ENCODE measurements at regions not wholly inside any gene's neighbourhood (a gene's known extent, or its start where the extent isn't known, plus 50 kb on each side); places are given as distances from the start of the nearest gene placed in this dataset.

DNA sequence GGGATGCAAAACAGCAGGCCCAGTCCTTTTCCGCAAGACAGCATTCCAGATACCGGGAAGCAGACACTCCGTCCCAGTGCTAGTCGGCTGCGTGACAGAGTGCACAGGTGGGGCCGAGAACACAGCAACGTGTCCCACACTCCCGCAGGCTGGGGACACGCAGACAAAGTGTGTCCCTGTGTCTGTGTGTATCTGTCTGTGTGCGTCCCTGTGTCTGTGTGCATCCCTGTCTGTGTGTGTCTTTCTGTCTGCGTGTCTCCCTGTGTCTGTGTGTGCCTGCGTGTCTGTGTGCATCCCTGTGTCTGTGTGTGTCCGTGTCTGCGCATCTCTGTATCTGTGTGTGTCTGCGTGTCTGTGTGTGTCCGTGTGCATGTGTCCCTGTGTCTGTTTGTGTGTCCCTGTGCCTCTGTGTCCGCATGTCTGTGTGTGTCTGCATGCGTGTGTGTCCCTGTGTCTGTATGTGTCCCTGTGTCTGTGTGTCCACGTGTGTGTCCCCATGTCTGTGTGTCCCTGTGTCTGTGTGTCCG is 137.0 kb downstream of the MRPL36 start:
- TF ChIP-seq, protein P1, sequence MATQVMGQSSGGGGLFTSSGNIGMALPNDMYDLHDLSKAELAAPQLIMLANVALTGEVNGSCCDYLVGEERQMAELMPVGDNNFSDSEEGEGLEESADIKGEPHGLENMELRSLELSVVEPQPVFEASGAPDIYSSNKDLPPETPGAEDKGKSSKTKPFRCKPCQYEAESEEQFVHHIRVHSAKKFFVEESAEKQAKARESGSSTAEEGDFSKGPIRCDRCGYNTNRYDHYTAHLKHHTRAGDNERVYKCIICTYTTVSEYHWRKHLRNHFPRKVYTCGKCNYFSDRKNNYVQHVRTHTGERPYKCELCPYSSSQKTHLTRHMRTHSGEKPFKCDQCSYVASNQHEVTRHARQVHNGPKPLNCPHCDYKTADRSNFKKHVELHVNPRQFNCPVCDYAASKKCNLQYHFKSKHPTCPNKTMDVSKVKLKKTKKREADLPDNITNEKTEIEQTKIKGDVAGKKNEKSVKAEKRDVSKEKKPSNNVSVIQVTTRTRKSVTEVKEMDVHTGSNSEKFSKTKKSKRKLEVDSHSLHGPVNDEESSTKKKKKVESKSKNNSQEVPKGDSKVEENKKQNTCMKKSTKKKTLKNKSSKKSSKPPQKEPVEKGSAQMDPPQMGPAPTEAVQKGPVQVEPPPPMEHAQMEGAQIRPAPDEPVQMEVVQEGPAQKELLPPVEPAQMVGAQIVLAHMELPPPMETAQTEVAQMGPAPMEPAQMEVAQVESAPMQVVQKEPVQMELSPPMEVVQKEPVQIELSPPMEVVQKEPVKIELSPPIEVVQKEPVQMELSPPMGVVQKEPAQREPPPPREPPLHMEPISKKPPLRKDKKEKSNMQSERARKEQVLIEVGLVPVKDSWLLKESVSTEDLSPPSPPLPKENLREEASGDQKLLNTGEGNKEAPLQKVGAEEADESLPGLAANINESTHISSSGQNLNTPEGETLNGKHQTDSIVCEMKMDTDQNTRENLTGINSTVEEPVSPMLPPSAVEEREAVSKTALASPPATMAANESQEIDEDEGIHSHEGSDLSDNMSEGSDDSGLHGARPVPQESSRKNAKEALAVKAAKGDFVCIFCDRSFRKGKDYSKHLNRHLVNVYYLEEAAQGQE (IDR thresholded peaks at IDR 0.05; ENCODE audit: low read depth): no peak
- TF ChIP-seq TCF12 (IDR thresholded peaks at IDR 0.05; ENCODE audit: low read depth) (no peak), NFIC (IDR thresholded peaks at IDR 0.05) (no peak), CEBPB (IDR thresholded peaks at IDR 0.05) (no peak), TAF1 (IDR thresholded peaks at IDR 0.05; ENCODE audit: low read depth) (no peak)
- TF ChIP-seq, protein P2, sequence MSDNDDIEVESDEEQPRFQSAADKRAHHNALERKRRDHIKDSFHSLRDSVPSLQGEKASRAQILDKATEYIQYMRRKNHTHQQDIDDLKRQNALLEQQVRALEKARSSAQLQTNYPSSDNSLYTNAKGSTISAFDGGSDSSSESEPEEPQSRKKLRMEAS (IDR thresholded peaks at IDR 0.05): no peak

DNA sequence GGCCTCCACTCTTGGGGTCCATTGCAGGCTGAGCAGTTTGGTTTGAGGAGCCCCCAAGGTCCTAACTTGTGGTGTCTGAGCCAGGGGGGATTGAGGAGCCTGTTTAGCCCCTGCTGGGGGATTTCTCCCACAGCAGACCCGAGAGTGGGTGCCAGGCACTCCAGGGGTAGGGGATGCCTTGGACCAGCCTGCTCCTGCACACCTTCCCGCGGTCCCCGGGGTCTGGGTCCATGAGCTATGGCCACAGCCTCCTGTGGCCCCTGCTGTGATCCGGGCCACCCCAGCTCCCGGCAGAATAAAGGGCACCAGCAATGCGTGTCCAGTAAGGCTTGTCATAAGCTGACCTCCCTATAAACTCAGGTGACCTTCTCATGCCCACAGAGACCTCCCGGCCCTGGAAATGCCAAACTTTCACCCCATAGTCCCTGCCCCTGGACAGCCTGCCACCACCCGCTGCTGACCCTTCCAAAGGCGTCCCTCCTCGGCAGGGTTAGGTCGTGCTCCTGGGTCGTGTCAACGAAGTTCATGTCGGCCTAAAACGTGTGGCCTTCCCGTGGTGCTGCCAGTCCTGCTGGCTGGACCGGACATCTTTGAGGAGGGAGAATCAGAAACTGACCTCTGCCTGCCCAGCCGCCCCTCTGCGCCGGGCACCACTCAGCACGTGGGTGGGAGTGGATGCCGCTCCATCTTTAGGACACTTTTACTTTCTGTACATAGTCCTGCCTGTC is 137.6 kb downstream of the MRPL36 start:
- TF ChIP-seq EGR1 (IDR thresholded peaks at IDR 0.05) (no peak), CREB1 (IDR thresholded peaks at IDR 0.05; ENCODE audit: low read depth) (no peak), TAF1 (IDR thresholded peaks at IDR 0.05; ENCODE audit: low read depth) (no peak), EP300 (IDR thresholded peaks at IDR 0.05; ENCODE audit: borderline replicate concordance) (no peak), ZBTB7A (IDR thresholded peaks at IDR 0.05; ENCODE audit: low read depth) (no peak), TCF12 (IDR thresholded peaks at IDR 0.05; ENCODE audit: low read depth) (no peak), RAD21 (IDR thresholded peaks at IDR 0.05; ENCODE audit: low read depth) (no peak), TEAD4 (IDR thresholded peaks at IDR 0.05) (no peak), FOXM1 (IDR thresholded peaks at IDR 0.05; ENCODE audit: borderline replicate concordance, low read depth) (no peak), YY1 (IDR thresholded peaks at IDR 0.05; ENCODE audit: low read depth) (no peak), NFIC (IDR thresholded peaks at IDR 0.05) (no peak)
- TF ChIP-seq, protein P3, sequence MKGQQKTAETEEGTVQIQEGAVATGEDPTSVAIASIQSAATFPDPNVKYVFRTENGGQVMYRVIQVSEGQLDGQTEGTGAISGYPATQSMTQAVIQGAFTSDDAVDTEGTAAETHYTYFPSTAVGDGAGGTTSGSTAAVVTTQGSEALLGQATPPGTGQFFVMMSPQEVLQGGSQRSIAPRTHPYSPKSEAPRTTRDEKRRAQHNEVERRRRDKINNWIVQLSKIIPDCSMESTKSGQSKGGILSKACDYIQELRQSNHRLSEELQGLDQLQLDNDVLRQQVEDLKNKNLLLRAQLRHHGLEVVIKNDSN (IDR thresholded peaks at IDR 0.05): no peak

DNA sequence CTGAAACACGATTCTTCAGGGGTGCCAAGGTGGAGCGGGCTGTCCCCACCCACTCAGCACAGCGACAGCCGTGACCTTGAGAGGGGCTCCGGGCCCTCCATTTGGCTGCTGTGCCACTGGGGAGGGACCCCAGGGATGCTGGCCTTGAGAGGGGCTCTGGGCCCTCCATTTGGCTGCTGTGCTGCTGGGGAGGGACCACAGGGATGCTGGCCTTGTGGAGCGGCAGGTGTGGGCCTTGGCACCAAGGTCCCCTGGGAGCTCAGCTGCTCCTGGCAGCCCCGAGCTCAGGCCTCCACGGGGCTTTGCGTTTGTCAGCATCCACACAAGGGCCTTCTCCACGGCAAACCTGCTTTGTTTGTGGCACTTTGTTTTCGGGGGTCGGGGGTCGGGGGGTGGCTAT is 137.6 kb upstream of the LPCAT1 start:
- TF ChIP-seq, protein P3 (IDR thresholded peaks at IDR 0.05): no peak
- TF ChIP-seq EGR1 (IDR thresholded peaks at IDR 0.05) (no peak), FOXM1 (IDR thresholded peaks at IDR 0.05; ENCODE audit: borderline replicate concordance, low read depth) (no peak), EP300 (IDR thresholded peaks at IDR 0.05; ENCODE audit: borderline replicate concordance) (no peak), CEBPB (IDR thresholded peaks at IDR 0.05) (no peak), NFIC (IDR thresholded peaks at IDR 0.05) (no peak), TAF1 (IDR thresholded peaks at IDR 0.05; ENCODE audit: low read depth) (no peak), RAD21 (IDR thresholded peaks at IDR 0.05; ENCODE audit: low read depth) (no peak), TCF12 (IDR thresholded peaks at IDR 0.05; ENCODE audit: low read depth) (no peak), TEAD4 (IDR thresholded peaks at IDR 0.05) (no peak), CREB1 (IDR thresholded peaks at IDR 0.05; ENCODE audit: low read depth) (no peak), YY1 (IDR thresholded peaks at IDR 0.05; ENCODE audit: low read depth) (no peak), ZBTB7A (IDR thresholded peaks at IDR 0.05; ENCODE audit: low read depth) (no peak)
- TF ChIP-seq, protein P2 (IDR thresholded peaks at IDR 0.05): no peak
- TF ChIP-seq, protein P1 (IDR thresholded peaks at IDR 0.05; ENCODE audit: low read depth): no peak

DNA sequence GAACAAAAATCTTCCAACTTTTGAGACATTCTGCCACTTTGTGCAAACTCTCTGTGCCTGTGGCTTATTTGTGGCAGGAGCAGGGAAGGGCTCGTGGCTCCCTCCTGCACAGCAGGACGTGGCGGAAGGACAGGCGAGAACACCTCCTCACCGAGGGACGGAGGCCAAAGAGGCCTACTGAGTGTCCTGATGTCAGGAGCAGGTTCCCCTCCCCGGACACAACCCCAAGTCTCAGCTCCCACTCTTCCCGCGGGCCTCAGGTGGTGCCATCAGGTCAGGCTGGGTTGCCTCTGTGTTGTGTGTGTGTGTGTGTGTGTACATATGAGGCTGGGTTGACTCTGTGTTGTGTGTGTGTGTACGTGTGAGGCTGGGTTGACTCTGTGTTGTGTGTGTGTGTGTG is 136.8 kb upstream of the LPCAT1 start:
- TF ChIP-seq NFIC (IDR thresholded peaks at IDR 0.05) (no peak), EP300 (IDR thresholded peaks at IDR 0.05; ENCODE audit: borderline replicate concordance) (no peak), TAF1 (IDR thresholded peaks at IDR 0.05; ENCODE audit: low read depth) (no peak), CEBPB (IDR thresholded peaks at IDR 0.05) (no peak)
- TF ChIP-seq, protein P3 (IDR thresholded peaks at IDR 0.05): no peak

DNA sequence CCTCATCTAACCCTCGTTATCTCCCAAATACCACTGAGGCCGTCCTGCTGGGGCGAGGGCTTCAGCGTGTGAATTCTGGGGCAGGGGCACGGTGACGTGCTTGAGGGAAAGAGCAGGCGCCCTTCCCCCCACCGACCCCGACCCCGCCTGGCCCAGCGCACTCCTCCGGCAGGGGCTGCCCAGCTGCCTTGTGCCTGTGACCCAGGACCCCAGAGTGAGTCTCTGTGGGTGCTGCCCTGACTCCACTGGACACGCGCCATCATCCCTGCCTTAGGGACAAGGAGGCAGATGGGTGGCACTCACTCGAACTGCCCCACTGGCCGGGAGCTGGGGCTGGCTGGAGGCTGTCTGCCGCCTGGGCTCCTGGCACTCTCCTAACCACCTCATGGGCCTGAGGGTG is 136.2 kb upstream of the LPCAT1 start:
- no peak for TF ChIP-seq YY1 (IDR thresholded peaks at IDR 0.05; ENCODE audit: low read depth)
- TF ChIP-seq, protein P1 (IDR thresholded peaks at IDR 0.05; ENCODE audit: low read depth): no peak
